ENCODE measurements at regions not wholly inside any gene's neighbourhood (a gene's known extent, or its start where the extent isn't known, plus 50 kb on each side); places are given as distances from the start of the nearest gene placed in this dataset.

DNA sequence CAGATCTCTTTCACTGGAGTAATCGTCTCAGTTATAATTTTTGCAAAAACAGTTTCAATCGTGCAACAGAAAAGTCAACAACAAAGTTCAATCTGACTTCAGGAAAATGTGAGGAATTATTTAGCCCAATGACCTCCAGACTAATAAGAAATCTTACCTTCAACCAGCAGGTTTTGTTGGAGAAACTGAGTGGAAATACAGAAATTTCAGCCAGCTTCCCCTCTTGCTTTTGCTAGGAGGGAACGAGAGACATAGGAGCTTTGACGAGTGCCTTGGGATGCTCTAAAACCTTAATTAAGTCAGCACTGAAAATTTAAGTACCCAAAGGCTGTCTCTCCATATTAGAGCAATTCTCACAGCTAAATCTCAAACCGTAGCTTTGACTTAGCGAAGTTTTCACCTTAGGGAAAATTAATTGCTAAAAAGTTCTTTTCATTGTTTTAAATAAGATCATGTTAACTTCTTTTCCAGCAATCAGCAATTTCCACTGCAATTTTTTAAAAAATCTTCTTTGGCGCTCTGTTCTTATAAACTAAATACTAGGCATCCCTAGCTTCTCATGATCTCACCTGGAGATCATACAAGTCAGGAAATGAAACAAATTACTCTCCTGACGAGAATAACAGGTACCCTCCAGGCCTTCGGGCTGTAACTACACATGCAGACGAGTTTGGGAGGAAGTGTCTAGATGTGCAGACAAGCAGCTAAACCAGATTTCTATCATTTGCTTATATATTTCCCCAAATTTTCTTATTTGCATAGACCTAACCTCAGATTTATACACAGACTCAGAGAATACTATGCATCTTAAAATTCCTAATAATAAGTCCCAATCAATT is 250.2 kb downstream of the FAM43A start:
- TF ChIP-seq, protein P1, sequence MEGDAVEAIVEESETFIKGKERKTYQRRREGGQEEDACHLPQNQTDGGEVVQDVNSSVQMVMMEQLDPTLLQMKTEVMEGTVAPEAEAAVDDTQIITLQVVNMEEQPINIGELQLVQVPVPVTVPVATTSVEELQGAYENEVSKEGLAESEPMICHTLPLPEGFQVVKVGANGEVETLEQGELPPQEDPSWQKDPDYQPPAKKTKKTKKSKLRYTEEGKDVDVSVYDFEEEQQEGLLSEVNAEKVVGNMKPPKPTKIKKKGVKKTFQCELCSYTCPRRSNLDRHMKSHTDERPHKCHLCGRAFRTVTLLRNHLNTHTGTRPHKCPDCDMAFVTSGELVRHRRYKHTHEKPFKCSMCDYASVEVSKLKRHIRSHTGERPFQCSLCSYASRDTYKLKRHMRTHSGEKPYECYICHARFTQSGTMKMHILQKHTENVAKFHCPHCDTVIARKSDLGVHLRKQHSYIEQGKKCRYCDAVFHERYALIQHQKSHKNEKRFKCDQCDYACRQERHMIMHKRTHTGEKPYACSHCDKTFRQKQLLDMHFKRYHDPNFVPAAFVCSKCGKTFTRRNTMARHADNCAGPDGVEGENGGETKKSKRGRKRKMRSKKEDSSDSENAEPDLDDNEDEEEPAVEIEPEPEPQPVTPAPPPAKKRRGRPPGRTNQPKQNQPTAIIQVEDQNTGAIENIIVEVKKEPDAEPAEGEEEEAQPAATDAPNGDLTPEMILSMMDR (IDR thresholded peaks at IDR 0.05 in 4 of 5, conservative IDR thresholded peaks at IDR 0.05 in 1 of 5), result no peak
- no peak for TF ChIP-seq POLR2A (IDR thresholded peaks at IDR 0.05)

All from gastrocnemius medialis (tissue), 4 donors.